Skeletal muscle tissue (tissue), 3 donors: ENCODE measurements at regions not wholly inside any gene's neighbourhood (a gene's known extent, or its start where the extent isn't known, plus 50 kb on each side); places are given as distances from the start of the nearest gene placed in this dataset.

Experiments used
- H3K27ac ChIP-seq: one replicate; pipeline ENCODE4 v1.7.0; 2013; ENCODE audit warnings: mild to moderate bottlenecking, low read depth, low read length, inconsistent platforms
- H3K27me3 ChIP-seq, 3 donors: one replicate each; pipeline ENCODE4 v1.7.0; 2013; ENCODE audit warnings: low read length in 3 of 3; ENCODE audit not compliant: control insufficient read depth in 3 of 3, insufficient read depth in 3 of 3
- H3K36me3 ChIP-seq, 3 donors: one replicate each; pipeline ENCODE4 v1.7.0; 2013; ENCODE audit warnings: low read length in 3 of 3; ENCODE audit not compliant: control insufficient read depth in 3 of 3, insufficient read depth in 3 of 3
- H3K4me1 ChIP-seq, 3 donors: one replicate each; pipeline ENCODE4 v1.7.0; 2013; ENCODE audit warnings: low read length in 3 of 3, mild to moderate bottlenecking in 3 of 3; ENCODE audit not compliant: control insufficient read depth in 3 of 3, insufficient read depth in 3 of 3
- H3K4me3 ChIP-seq, 3 donors: one replicate each; pipeline ENCODE4 v1.7.0; 2013; ENCODE audit warnings: low read length in 3 of 3
- H3K9ac ChIP-seq, 3 donors: one replicate each; pipeline ENCODE4 v1.7.0; 2013; ENCODE audit warnings: low read length in 3 of 3, mild to moderate bottlenecking in 3 of 3, moderate library complexity in 2 of 3, low read depth in 1 of 3
- H3K9me3 ChIP-seq, 3 donors: one replicate each; pipeline ENCODE4 v1.7.0; 2013; ENCODE audit warnings: low read length in 3 of 3; ENCODE audit not compliant: control insufficient read depth in 3 of 3
- donor health status: Osteomylitis.

DNA sequence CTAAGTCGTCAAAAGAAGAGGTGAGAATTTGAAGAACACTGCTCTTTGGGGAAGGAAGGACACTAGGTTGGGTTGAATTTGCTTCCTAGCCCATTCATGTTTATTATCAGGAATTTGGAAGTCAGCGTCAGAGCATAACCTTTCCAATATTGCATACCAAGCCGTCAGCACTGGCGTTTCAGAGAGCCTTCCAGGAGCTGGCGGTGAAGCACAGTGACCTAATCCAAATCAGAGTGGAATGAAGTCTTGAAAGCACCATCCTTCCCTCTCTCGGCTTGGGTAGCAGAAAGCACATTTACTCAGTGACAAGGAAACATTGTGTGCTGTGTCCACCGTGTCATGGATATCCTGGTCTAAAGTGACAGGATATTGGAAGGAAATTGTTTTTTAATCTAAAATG is 240.3 kb upstream of the PELI2 start:
- H3K27ac ChIP-seq, result no peak overlapping the region
- H3K4me3 ChIP-seq, result no peak overlapping the region
- peaks cover 11 to 44% (median 13%) of the 10 kb centered on the region in 3 donors for H3K27me3 ChIP-seq
- H3K36me3 ChIP-seq, result no peaks in the 10 kb centered on the region
- H3K9ac ChIP-seq, result no peak overlapping the region
- no peaks in the 10 kb centered on the region for H3K9me3 ChIP-seq
- peaks cover 5 to 9% (median 7%) of the 10 kb centered on the region in 3 donors for H3K4me1 ChIP-seq

DNA sequence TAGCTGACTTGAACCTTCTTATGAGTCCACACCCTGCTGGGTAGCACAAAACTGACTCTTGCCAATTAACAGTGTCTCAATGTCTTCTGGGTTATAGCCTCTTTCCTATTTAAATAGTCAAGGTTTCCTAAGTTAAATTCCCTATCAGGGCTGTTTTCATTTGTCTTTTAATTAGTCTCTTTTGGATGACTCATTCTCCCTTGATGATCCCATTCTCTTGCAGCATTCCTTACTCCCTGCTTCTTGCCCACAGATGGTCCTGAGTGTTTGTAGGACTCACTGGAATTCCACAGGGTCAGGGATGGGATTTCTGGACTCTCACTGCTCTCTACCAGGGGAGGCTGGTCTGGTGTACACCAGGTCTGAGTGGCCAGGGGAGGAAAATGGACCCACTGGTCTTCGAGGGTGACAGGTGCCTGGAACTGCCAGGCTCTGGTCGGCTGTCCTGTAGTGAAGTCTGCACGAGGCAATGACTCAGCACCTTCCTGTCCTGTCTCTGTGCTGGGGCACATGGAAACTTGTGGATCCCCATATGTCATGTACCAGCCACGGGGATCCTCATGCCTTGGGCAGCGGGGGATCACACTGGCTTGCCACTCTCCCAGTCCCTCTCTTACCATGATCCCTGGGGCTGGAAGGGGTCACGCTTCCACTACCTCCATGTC is 236.5 kb upstream of the PELI2 start:
- Histone ChIP-seq H3K27ac (no peak overlapping the region), H3K4me3 (no peak overlapping the region), H3K9me3 (no peaks in the 10 kb centered on the region), H3K36me3 (no peaks in the 10 kb centered on the region), H3K4me1 (peaks cover 3 to 5% (median 4%) of the 10 kb centered on the region in 3 donors), H3K9ac (no peak overlapping the region), H3K27me3 (peaks cover 2 to 25% (median 5%) of the 10 kb centered on the region in 3 donors)

DNA sequence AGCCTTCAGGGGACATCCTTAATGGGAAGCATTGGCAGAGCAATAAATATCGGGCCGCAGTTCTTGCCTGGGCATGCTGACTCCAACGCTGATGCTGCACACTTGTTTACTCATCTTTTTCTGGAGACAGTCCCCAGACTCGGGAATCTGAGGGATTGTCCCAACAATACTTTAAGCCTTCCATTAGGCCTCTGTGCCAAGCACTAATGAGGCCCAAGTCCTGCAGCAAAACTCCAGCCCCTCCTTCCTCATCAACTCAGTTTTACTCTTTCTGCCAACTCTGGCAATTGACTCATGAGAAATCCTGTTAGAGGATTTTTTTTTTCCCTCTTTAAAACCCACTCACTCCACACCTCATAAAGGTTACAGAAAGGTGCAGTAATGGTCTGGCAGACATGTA is 233.4 kb upstream of the PELI2 start:
- Histone ChIP-seq H3K27ac (no peak overlapping the region), H3K4me1 (peaks cover 0 to 17% (median 13%) of the 10 kb centered on the region in 3 donors), H3K36me3 (no peaks in the 10 kb centered on the region), H3K9me3 (no peaks in the 10 kb centered on the region), H3K27me3 (peaks cover 0 to 10% (median 0%) of the 10 kb centered on the region in 3 donors), H3K9ac (no peak overlapping the region), H3K4me3 (no peak overlapping the region)

DNA sequence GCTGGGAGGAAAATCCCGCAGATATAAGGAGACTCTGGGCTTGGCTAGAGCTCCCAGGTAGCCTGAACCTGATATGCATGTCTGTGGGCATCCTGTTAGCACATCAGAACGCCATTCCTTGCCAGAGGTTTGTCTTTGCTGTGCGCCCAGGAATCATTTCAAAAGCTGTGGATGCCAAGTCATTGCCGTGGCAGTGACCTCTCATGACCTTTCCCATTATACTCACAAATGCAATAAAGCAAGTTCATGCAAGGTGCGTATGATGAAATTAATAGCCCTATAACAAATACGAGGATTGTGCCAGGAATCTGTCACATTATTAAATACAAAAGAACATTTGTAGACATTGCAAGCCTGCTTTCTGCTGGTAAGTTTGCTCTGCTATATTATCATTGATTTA is 229.1 kb upstream of the PELI2 start:
- no peak overlapping the region for H3K4me3 ChIP-seq
- peaks cover 14 to 29% (median 28%) of the 10 kb centered on the region in 3 donors for H3K4me1 ChIP-seq
- H3K36me3 ChIP-seq, result no peaks in the 10 kb centered on the region
- H3K9me3 ChIP-seq, result no peaks in the 10 kb centered on the region
- no peaks in the 10 kb centered on the region for H3K27me3 ChIP-seq
- no peak overlapping the region for H3K27ac ChIP-seq
- no peak overlapping the region for H3K9ac ChIP-seq

DNA sequence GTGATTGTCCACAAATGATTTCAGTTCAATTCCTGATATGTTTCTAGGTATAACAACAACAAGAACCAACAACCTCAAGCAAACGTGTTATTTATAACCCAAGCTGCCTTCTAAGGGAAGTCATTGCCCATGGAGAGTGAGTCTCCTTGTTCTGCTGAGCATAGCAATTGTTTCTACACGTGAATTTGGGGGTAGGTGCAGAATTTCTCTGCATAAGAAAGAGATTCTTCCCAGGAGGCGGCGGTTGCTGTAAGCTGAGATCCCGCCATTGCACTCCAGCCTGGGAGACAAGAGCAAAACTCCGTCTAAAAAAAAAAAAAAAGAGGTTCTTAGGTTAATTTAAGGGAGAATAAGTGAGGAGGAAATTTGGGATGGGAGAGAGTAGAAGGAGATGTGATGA is 226.5 kb upstream of the PELI2 start:
- peaks cover 15 to 32% (median 32%) of the 10 kb centered on the region in 3 donors for H3K4me1 ChIP-seq
- no peaks in the 10 kb centered on the region for H3K36me3 ChIP-seq
- H3K27me3 ChIP-seq, result peaks cover 0 to 3% (median 0%) of the 10 kb centered on the region in 3 donors
- no peak overlapping the region for H3K27ac ChIP-seq
- no peak overlapping the region for H3K4me3 ChIP-seq
- H3K9me3 ChIP-seq, result no peaks in the 10 kb centered on the region
- no peak overlapping the region for H3K9ac ChIP-seq

DNA sequence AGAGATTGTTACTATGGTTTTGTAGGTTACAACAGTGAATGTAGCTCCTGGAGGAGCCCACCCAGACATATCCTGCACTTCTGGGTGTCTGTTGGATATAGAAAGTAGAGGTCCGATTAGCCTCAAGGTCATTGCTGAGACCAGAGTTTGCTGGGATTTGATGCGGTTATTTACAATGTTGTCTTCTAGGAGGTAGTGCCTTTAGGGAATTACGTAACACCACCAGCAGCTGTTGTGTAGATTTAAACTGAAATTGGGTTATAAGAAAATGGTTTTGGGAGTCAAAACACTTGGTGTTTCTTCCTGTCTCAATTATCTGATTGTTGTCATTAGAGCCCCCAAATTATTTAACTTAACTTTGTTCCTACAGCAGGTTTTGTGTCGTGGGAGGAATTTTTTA is 225.3 kb upstream of the PELI2 start:
- Histone ChIP-seq H3K9ac (no peak overlapping the region), H3K9me3 (no peaks in the 10 kb centered on the region), H3K27ac (no peak overlapping the region), H3K36me3 (no peaks in the 10 kb centered on the region), H3K27me3 (peaks cover 0 to 3% (median 0%) of the 10 kb centered on the region in 3 donors), H3K4me3 (no peak overlapping the region), H3K4me1 (peaks cover 15 to 32% (median 32%) of the 10 kb centered on the region in 3 donors)

DNA sequence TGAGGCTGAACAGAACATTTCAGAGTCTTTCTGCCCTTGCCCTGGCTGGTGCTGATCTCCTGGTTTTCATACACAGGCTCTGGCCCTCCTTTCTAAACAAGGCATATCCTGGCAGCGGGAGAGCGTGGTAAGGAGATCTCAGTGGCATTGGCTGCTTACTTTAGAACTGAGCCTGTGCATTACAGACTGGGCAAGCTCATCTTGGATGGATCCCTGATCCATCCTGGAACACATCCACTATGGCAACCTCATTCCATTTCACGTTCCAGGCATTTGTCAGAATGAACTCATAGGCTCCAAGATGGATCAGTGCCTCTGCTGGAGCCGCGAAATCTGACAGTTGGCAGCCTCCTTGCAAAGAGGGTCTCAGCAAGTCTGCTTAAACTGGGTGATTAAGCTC is 224.5 kb upstream of the PELI2 start:
- Histone ChIP-seq H3K9ac (peak overlapping the region in 1 of 3 donors; percentile 20), H3K36me3 (no peaks in the 10 kb centered on the region), H3K27me3 (peaks cover 0 to 3% (median 0%) of the 10 kb centered on the region in 3 donors), H3K4me1 (peaks cover 15 to 25% (median 25%) of the 10 kb centered on the region in 3 donors), H3K27ac (peak overlapping the region; percentile 5), H3K9me3 (no peaks in the 10 kb centered on the region), H3K4me3 (peak overlapping the region in 1 of 3 donors; percentile 52)

DNA sequence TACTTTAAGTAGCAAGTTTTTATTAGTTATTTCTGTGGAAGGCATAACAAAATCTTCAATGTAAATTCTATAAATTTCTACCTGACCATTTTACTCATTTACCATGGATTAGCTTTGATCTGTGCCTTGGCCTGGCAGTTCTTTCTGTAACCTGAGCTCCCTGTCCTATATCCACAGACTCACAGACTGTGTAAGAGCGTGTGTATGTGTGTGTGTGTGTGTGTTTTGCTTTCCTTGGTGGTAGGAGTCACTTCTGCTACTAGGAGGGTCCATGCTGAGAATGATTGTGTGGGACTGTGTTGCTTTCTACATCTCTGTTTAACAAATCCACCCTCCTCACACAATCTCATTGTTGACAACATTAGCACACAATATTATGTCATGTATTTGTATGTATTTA is 221.2 kb upstream of the PELI2 start:
- no peak overlapping the region for H3K4me3 ChIP-seq
- H3K27me3 ChIP-seq, result peaks cover 0 to 3% (median 0%) of the 10 kb centered on the region in 3 donors
- H3K36me3 ChIP-seq, result no peaks in the 10 kb centered on the region
- H3K27ac ChIP-seq, result no peak overlapping the region
- H3K9me3 ChIP-seq, result no peaks in the 10 kb centered on the region
- no peak overlapping the region for H3K9ac ChIP-seq
- H3K4me1 ChIP-seq, result peaks cover 13 to 23% (median 21%) of the 10 kb centered on the region in 3 donors

DNA sequence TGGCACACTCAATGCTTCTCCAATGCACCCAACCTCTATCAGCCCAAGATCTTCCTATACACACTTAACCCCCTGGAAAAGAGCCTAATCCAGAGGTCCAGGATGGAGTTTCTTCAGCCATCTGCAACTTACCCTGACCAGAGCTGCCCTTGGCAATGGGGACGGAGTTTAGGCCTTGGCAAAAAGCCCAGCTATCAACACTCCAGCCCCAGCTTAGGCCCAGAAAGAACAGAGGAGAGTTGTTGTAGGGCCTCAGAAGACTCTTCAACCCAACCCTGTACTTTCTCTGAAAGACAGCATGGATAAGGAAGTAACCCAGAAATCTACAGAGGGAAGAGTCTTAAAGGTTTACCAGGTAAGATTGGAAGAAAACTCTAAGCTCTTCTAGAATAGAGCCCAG is 219.3 kb upstream of the PELI2 start:
- Histone ChIP-seq H3K36me3 (no peaks in the 10 kb centered on the region), H3K27me3 (peaks cover 0 to 3% (median 0%) of the 10 kb centered on the region in 3 donors), H3K9me3 (no peaks in the 10 kb centered on the region), H3K9ac (no peak overlapping the region), H3K4me3 (no peak overlapping the region), H3K27ac (no peak overlapping the region), H3K4me1 (peaks cover 3 to 11% (median 7%) of the 10 kb centered on the region in 3 donors)

DNA sequence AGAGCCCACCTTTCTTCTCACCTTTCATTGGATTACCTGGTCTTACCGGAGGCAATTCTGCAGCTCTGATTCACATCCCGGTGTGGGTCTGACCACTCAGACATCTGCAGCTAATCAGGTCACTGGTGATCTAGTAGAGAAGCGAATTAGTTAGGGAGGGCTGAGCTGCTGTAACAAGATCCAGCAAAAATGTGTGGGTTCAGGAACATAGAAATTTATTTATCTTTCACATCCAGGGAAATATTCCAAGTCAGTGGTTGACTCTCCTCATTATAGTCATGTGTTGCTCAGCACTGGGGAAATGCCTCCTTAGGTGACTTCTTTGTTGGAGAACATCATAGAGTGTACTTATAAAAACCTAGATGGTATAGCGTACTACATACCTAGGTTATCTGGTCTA is 218.7 kb upstream of the PELI2 start:
- Histone ChIP-seq H3K9ac (no peak overlapping the region), H3K27me3 (peaks cover 0 to 3% (median 0%) of the 10 kb centered on the region in 3 donors), H3K27ac (no peak overlapping the region), H3K4me1 (peaks cover 3 to 10% (median 8%) of the 10 kb centered on the region in 3 donors), H3K9me3 (no peaks in the 10 kb centered on the region), H3K36me3 (no peaks in the 10 kb centered on the region), H3K4me3 (no peak overlapping the region)
